ENCODE measurements at regions not wholly inside any gene's neighbourhood (a gene's known extent, or its start where the extent isn't known, plus 50 kb on each side); places are given as distances from the start of the nearest gene placed in this dataset.
A peak's percentile ranks its signal among the peaks of the same experiment; 100 is the strongest.

DNA sequence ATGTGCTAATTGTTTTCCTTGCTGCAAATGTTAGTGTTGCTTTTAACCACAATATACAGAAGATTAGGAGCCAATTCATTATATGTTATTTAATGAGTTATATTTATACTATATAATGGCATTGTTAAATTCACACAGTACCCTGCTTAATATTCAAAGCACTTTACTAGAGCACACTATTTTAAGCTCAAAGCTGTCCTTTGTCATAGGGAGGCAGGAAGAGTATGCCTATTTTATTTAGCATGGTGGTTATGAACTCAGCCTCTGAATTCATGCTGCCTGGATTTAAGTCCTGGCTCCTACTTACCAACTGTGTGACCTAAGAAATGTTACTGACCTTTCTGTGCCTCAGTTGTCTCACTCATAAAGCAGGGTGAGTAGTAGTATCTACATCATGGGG, 80.5 kb downstream of the FASTKD2 start:
- no peak for DNase-seq

DNA sequence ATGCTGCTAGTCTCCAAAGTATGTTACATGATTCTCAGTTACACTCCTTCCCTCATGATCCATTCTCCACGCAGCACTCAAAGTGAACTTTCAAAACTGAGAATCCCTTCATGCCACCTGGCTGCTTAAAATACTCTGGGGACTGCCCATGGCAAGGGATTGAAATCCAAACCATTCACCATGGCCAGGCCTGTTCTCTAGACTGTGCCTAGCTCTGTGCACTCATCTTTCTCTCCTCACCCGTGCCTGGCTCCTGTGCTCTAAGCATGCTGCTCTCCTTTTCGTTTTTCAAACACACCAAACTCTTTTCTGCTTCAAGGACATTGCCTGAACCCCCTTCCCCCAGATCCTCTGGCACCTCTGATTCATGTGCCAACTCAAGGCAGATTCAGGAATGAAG, 80.9 kb downstream of the FASTKD2 start:
- DNase-seq: no peak

DNA sequence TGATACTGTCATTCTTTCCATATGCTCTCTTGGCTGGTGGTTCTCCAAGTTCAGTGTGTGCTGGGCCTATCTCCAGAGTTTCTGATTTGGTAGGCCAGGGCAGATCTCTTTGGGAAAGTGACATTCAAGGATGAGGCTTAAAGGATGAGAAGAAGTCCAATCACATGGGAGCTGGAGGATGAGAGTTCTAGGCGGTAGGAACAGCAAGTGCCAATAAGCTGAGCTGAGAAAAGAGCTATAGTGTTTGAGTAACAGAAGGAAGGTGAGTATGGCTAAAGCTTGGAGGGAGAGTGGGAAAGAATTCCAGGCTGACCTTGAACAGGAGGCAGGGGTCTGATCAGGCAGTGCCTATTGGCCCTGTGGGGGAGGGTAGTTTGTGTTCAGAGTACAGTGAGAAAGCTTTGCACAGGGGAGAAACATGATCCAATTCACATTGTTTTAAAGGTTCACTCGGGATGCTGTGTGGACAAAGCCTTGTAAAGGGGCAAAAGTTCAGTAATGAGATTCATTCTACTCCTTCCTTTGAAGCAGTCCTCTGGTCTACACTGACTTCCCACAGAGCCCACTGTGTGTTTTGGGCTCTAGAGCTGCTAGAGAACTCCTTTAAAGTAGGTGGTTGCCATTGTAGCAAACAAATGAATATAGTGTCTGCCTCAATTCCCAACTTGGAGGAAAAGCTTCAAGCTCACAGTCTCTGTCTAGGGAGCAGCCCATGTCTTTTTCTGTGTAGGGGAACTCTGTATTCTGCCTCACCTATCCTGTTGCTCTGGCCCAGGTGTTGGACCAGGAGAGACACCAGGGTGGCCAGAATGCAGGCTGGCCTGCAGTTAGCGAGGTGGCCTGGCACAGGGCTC, 81.8 kb downstream of the FASTKD2 start:
- no peak for DNase-seq

DNA sequence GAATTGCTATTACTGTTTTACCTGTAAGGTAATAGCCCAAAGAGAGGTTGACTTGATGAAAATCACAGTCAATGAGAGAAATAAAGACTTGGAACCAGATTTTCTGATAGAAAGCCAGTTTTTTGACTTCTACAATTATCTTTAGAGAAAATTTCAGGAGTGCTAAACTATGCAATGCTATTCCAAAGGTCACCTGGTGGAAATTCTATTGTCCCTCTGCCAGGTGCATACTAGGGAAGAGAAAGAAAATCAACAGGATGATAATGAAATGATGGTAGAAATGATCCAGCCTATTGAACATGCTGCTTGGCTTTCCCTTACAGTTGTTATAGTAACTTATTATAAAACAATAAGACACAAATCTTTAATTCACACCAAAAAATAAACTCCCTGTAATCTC, 85.0 kb downstream of the FASTKD2 start:
- no peak for DNase-seq

DNA sequence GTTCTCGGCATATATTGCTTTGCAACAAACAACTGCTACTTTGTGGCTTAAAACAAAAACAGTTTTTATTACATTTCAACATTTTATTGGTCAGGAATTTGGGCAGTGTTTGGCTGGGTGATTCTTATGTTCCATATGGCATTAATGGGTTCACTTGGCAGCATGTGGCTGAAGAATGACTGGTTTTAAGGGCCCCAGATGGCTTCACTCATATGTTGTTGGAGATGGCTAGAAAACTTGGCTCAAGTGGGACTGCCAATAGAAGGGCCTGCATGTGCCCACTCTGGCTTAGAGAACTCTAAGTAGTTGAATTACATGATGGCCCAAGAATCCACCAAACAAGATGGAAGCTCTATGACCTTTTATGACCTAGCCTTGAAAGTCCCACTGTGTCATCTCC, 86.1 kb downstream of the FASTKD2 start:
- no peak for DNase-seq

DNA sequence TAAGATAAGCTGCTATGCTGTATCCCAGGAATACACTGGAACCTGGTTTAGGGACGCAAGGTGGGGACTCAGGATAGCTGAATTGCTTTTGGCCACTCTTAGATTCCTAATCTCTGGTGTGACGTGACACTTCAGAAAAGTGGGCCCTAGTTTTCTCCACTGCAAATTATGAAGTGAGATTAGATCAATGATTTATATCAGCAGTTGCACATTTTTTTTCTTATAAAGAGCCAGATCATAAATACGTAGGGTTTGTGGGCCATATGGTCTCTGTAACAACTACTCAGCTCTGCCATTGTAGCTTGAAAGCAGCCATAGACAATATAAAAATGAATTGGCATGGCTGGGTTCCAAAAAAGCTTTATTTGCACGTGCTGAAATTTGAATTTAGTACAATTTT, 85.4 kb upstream of the CPO start:
- DNase-seq: no peak

DNA sequence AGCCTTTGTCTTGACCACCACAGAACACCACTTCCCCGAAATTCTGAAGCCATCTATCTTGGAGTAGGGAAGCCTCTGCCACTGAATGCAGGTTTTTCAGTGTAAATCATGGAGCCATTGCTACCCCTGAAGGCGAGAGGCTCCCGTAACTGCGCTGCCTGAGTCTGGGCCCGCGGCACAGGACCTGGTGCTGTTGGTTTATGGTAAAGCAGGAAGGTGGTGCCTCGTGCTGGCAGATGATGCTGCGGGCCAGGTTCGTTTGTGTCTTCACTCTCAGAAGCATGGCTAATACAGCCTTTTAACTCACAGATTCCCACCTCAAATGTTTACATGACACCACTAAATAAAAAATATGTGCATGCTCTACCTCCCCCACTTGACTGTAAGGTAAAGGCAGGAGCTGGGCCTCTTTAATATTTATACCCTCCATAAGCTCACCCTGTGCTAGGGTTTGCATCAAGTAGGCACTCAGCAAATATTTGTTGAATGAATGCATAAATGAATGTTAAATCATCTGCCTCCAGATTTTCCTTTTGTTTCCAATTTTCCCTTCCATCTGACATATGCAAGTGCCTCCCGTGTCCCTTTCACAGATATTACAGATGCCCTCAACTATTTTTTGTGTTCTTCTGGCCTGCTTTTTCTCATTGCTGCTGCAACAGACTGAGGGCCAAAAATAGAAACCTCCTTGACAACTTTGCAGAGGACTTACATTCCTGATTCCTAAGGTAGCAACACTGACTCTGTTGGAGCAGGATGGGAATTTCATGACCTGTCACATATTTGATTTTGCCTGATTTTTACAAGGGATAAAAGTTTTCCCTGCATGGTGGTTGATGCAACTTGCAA, 83.5 kb upstream of the CPO start:
- no peak for DNase-seq

DNA sequence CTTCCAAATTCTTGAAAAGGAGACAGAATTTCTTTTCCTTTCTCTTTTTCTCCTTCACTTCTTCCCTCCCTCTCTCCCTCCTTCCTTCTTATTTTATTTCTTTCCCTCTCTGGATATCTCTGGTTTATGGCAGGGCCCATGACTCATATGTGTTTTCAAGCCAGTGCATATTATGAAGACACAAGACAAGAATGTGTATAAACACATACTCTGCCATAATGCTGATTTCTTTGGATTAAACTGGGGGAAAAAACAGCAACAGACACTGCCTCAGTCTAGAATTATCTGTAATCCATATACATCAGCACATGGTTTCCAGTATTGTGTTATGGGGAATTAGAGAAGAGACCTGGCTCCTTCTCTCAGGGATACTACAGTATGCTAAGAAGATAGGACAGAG, 82.8 kb upstream of the CPO start:
- DNase-seq: no peak

DNA sequence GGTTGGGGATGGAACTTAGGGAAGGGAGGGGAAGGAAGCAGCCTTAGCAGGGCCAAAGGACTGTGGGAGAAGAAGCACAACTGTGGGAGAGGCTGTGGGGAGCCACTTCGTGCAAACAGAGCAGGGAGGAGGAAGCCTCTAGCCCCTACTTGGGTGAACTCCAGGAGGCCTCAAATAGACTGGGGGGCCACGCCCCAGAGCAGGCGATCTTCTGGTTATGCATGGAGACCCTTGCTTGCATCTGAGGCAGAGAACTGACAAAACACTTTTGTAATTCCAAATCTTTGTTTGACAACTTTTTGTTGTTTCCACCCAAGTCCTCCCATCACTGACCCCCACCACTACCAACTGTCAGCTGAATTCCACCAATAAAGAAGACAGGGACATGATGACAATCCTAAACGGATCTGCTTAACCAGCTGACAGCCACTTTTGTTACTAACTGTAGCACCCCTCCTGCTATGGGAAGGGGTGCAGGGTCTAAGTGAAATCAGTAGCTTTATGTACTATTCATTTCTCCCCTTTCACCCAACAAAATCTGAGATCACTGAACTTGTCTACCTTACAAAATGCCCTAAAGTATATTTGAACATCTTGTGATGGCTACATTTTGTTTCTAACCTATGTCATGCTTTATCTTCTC, 80.5 kb upstream of the CPO start:
- DNase-seq: no peak

DNA sequence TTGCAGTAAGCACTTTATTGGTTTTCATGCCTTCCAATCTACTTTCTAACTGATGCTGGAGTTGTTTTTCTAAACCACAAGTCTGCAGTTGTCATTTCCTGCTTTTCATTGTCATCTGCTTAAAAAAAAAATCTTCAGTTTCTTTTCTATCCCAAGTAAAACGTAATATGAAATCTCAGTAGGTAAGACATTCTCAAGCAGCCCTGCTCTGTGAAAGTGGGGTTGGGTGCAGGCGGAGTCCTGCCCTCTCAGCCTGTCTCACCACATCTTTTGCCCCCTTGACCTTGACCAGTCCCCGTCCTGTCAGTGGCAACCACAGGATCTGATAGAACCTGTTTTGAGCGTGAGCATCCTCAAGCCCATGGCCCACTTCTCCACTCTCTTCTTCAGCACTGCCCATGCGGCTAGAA, 80.0 kb upstream of the CPO start:
- DNase-seq: no peak

DNA sequence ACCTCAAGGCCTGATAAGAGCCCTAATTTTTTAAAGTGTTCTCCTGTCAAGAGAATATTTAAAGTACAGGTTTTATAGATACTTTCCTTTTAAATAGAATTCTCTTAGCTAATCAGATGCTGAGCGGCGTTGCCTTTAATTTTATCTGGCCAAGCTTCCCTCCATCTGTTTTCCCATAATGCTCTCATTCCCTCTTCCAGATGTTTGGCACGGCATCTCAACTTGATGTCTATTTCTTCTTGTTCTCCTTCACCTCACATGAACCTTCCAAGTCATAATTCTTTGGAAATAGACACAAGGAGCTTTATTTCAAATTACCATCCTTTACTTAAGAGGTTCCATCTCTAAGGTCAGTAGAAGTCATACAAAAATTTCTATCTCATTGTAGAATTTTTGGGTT, 76.1 kb upstream of the CPO start:
- DNase-seq: no peak

DNA sequence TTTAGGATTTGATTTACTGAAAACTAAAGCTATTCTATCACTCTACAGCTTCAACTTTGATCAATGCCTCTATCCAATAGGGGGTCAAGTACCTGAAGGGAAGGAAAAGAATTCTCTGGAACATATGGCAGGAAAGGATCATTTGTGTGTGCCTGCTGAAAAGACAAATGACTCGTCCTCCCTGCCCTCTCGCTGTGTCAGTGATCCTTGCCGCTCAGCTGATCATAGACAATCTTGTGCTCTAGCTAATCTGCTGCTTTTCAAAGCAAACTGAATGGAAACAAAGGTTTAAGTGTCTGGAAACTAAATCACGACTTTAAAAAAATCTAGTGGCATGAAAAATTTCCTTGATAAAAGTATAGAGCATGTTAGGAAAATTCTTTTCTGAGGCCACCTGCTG, 75.6 kb upstream of the CPO start:
- DNase-seq: no peak

DNA sequence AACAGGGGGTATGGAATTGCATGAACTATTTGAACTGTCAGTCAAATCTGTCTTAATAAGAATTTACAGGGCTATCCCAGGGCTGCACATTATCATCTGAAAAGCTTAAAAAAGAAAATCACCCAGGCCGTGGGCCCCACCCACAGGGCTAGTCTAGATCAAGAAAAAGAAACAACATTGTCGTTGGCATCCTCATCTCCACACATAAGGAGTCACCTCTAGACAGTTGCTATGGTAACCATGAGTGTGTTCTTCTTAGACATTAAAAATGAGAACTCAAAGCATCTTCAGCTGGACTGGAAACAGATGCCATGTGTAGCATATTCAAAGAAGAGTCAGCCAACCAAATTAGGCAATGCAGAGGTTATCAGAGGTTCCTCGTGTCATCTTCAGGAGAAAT, 72.3 kb upstream of the CPO start:
- DNase-seq: no peak

DNA sequence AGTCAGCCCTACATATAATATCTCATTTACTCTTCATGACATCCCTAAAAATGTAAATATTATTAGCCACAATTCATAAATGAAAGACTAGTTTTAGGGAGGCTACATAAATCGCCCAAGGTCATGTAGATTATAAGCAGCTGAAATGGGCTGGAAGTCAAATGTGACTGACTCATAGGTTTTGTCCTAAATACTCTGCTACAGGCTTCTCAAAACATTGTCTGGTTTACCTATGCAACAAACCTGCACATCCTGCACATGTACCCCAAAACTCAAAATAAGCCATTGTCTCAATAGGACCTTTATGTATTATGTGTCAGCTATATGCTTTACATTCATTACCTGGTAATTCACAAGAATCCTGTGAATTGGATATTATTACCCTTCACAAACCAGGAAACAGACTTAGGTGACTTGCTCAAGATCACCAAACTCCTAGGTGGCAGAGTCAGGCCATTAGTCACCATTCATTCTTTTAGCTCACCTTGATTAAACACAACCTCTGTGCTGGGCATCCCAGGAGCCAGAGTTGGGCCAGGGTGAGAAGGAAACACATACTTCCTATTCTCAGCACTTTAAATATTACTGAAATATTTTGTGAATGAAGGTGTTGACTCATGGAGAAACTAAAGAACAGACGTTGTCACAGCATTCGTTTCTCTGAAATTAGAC, 69.4 kb upstream of the CPO start:
- DNase-seq: no peak

DNA sequence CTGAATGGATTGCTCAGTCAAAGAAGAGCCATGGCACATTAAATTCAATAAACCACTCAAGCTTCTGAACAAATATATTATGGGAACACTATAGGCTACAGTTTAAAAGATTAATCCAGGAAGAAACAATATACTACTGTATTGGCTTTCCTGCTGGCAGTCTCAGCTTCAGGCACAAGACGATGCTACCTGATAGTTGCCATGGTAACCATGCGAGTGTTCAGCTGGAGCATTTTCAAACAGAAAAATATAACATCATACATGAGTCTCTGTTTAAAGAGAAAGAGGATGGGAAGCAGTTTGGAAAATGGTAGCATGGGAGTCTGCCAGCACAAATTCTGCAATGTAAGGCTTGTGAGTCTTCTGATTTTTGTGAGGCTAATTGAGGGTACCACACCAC, 65.9 kb upstream of the CPO start:
- no peak for DNase-seq

DNA sequence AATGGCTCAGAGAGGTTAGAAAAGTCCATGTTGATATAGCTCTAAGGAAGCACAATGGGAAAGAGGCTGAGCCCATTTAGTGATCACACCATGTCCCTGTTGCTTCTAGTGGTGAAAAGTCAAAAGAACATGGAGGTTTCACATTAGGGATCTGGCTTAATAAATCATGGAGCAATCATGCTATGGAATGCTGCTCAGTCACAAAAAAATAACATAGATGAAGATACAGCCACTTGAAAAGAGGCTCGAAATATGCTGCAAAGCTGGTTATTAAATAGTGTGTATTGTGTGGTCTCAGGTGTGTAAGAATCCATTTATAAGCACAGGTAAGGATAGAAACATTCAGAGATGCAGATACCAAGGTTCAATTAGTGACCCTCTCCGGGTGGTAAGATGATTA, 63.6 kb upstream of the CPO start:
- no peak for DNase-seq

DNA sequence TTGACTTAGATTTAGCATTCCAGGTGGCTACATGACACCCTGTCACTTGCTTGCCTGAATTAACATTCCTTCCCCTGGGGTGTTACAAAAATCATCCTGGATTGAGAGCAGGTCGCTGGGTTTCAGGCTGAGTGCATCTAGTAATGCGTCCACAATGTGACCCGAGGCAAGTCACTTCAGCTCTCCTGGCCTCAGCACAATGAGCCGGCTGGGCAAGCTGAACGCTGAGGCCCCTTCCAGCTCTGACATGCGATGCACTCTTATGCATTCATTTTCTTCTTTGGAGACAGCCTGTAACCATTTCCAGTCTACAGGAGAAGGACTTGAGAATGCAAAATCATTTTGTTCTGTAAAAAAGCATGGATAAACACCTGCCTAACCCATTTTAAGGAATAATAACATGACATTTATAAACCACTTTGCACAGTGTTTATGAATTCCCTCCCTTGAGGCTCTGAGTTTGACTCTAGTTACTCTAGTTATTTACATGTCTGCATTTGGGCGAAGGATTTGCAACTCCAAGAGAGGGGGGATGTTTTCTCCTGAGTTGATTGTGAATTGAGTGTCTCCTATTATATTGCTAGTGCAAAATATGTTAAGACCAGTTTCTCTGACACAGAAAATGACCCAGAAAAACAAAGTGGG, 63.0 kb upstream of the CPO start:
- DNase-seq: no peak

DNA sequence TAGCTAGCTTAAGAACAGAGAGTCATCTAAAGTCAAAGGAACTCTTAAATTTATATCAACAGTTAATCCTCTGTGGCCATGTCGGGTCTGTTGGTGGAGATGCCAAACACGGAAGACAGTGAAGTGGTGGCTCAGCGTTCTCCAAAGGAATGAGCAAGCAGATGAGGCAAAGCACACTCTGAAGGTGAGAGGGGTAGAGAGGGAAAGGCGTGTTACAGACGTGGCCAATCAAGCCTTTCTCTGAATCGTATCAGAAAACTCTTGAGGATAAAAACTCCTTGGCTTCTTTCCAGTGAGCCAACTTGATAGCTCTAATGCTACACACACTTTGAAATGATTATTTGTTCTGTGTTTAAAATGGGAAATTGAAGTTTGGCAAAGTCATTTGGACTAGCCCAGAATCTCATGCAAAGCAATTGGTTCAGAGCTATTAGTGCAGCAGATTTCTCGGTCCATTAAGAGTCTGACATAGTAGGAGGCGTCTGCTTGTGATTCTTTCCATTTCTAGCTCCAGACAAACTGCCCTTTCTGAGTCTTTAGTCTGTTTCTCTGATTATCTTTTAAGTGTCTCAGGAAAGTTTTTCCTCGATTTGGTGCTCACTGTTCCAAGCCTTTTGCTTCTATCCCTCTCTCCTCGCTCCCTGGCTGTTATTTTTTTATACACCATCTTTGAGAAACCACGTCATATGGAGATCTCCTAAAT, 57.5 kb upstream of the CPO start:
- DNase-seq: peak; percentile 19

DNA sequence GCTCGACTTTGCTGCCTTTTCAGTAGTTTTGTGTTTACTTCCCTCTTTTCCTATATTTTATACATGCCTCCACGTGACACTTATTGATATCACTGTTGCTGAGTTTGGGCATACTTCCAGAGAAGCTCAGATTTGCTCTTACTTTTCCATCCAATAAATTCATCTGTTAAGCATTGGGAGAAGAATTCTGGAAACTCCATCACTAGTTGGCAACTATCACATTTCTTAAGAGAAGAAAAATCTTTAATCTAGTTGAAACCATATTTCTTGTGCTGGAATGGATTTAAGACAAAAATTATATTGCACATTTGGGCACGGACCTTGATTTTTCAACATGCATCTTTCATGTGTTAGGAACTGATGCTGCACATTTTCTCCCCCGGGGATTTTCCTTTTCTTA, 52.6 kb upstream of the CPO start:
- no peak for DNase-seq

DNA sequence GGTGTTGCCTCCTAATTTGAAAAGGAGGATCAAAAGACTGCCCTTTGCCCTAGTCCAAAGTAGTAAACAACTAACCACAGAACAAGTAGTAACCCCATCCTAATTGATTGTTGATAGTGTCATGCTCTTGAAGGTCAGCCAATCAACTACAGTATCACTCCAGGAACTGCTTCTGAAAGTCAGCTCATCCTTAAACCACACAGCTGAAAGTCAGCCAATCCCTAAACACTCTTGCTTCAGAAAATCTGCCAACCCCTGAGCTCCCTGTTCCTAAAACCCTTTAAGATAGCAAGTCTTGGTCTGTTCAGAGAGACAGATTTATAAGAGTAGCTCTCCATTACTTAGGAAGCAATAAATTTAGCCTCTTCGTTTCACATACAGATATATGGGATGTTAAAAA, 51.6 kb upstream of the CPO start:
- no peak for DNase-seq
